OCI-LY3 (cell line): ENCODE measurements at regions not wholly inside any gene's neighbourhood (a gene's known extent, or its start where the extent isn't known, plus 50 kb on each side); places are given as distances from the start of the nearest gene placed in this dataset.
"Not testable (repeated sequence)": the region's sequence is repeated elsewhere in the genome, so short reads cannot be mapped to it uniquely, and the experiment has no call there.

Experiments used
- H2AFZ ChIP-seq: fragments of 200-600, 300-600 bp; shearing (Covaris generic); 2 replicates; pipeline ENCODE4 v1.6.0; 2014; ENCODE audit warnings: antibody characterized with exemption, low read depth, low read length
- H3K27ac ChIP-seq: fragments of 200-600, 300-600 bp; sonication (generic); 2 replicates; pipeline ENCODE4 v1.5.1; 2014; ENCODE audit warnings: mild to moderate bottlenecking, low read length, moderate library complexity, mixed read lengths
- H3K27me3 ChIP-seq: fragments of 200-600, 300-600 bp; sonication (generic); 2 replicates; pipeline ENCODE4 v1.6.1; 2014; ENCODE audit warnings: low read depth, low read length, mixed read lengths
- H3K36me3 ChIP-seq: fragments of 200-600, 300-600 bp; sonication (generic); replicated peaks from 2 replicates; pipeline ENCODE3; 2014; ENCODE audit warnings: low read depth, low read length, mixed read lengths
- H3K4me1 ChIP-seq: fragments of 300-600, 200-600 bp; sonication (generic); 2 replicates; pipeline ENCODE4 v1.6.1; 2014; ENCODE audit warnings: low read length, mixed read lengths
- H3K4me2 ChIP-seq: fragments of 200-600, 300-600 bp; sonication (generic); 2 replicates; pipeline ENCODE4 v1.6.1; 2014; ENCODE audit warnings: low read length, mixed read lengths
- H3K4me3 ChIP-seq: fragments of 300-600, 200-600 bp; sonication (generic); 2 replicates; pipeline ENCODE4 v1.5.1; 2014; ENCODE audit warnings: antibody characterized with exemption, mild to moderate bottlenecking, low read length, moderate library complexity
- H3K79me2 ChIP-seq: fragments of 300-600, 200-600 bp; shearing (Covaris generic); 2 replicates; pipeline ENCODE4 v1.6.1; 2014; ENCODE audit warnings: mild to moderate bottlenecking, low read length, mixed read lengths
- H3K9ac ChIP-seq: fragments of 300-600, 200-600 bp; shearing (Covaris generic); 2 replicates; pipeline ENCODE4 v1.6.0; 2014; ENCODE audit warnings: mild to moderate bottlenecking, low read length, moderate library complexity
- H3K9me3 ChIP-seq: fragments of 200-600, 300-600 bp; shearing (Covaris generic); 2 replicates; pipeline ENCODE4 v1.6.1; 2014; ENCODE audit warnings: low read length, mixed read lengths; ENCODE audit not compliant: insufficient read depth
- H4K20me1 ChIP-seq: fragments of 200-600, 300-600 bp; sonication (generic); 2 replicates; pipeline ENCODE4 v1.6.1; 2016; ENCODE audit warnings: low read length, mixed read lengths; ENCODE audit not compliant: insufficient read depth

- not testable (repeated sequence) for H3K79me2 ChIP-seq, H2AFZ ChIP-seq, H3K4me1 ChIP-seq, H3K36me3 ChIP-seq, H3K27ac ChIP-seq, H3K9ac ChIP-seq, H3K9me3 ChIP-seq, H4K20me1 ChIP-seq, H3K27me3 ChIP-seq, H3K4me2 ChIP-seq, H3K4me3 ChIP-seq
Measured at GRCh38 chr1:243074224-243074623, 180.9 kb downstream of the CEP170 start.

- H3K79me2 ChIP-seq, H4K20me1 ChIP-seq, H3K4me2 ChIP-seq, H2AFZ ChIP-seq, H3K36me3 ChIP-seq, H3K27ac ChIP-seq, H3K27me3 ChIP-seq, H3K9ac ChIP-seq, H3K4me1 ChIP-seq, H3K4me3 ChIP-seq, H3K9me3 ChIP-seq: not testable (repeated sequence)
Measured at GRCh38 chr1:243067056-243067455, 188.0 kb downstream of the CEP170 start.

- H3K9ac ChIP-seq, H3K79me2 ChIP-seq, H3K4me2 ChIP-seq, H4K20me1 ChIP-seq, H2AFZ ChIP-seq, H3K36me3 ChIP-seq, H3K27ac ChIP-seq, H3K4me3 ChIP-seq, H3K4me1 ChIP-seq, H3K27me3 ChIP-seq, H3K9me3 ChIP-seq: not testable (repeated sequence)
Measured at GRCh38 chr1:243061965-243062364, 193.1 kb downstream of the CEP170 start.

GRCh38 chr1:243055510-243055909 is 199.6 kb downstream of the CEP170 start:
- H3K36me3 ChIP-seq, H2AFZ ChIP-seq, H3K4me2 ChIP-seq, H4K20me1 ChIP-seq, H3K79me2 ChIP-seq, H3K4me3 ChIP-seq, H3K27me3 ChIP-seq, H3K27ac ChIP-seq, H3K9me3 ChIP-seq, H3K9ac ChIP-seq, H3K4me1 ChIP-seq: not testable (repeated sequence)

GRCh38 chr1:243055091-243055490 is 200.0 kb downstream of the CEP170 start:
- H3K4me3 ChIP-seq, H3K9me3 ChIP-seq, H3K9ac ChIP-seq, H3K4me2 ChIP-seq, H2AFZ ChIP-seq, H4K20me1 ChIP-seq, H3K79me2 ChIP-seq, H3K36me3 ChIP-seq, H3K27me3 ChIP-seq, H3K27ac ChIP-seq, H3K4me1 ChIP-seq: not testable (repeated sequence)

- not testable (repeated sequence) for H3K27me3 ChIP-seq
Measured at GRCh38 chr1:243054681-243055080, 200.4 kb downstream of the CEP170 start.

GRCh38 chr1:243053048-243053447 is 202.0 kb downstream of the CEP170 start:
- not testable (repeated sequence) for H3K4me1 ChIP-seq, H3K27ac ChIP-seq, H3K79me2 ChIP-seq, H4K20me1 ChIP-seq, H3K36me3 ChIP-seq, H3K9me3 ChIP-seq, H3K27me3 ChIP-seq, H3K4me3 ChIP-seq, H2AFZ ChIP-seq, H3K9ac ChIP-seq, H3K4me2 ChIP-seq

More at GRCh38 chr1:243054681-243055080, 200.4 kb downstream of the CEP170 start:
- not testable (repeated sequence) for H2AFZ ChIP-seq, H3K4me2 ChIP-seq, H3K9me3 ChIP-seq, H3K27ac ChIP-seq, H3K4me1 ChIP-seq, H3K79me2 ChIP-seq, H3K4me3 ChIP-seq, H3K36me3 ChIP-seq, H3K9ac ChIP-seq, H4K20me1 ChIP-seq

- H3K4me2 ChIP-seq, H3K9me3 ChIP-seq, H3K27me3 ChIP-seq, H2AFZ ChIP-seq, H3K4me1 ChIP-seq, H3K4me3 ChIP-seq, H3K27ac ChIP-seq, H4K20me1 ChIP-seq, H3K79me2 ChIP-seq, H3K36me3 ChIP-seq, H3K9ac ChIP-seq: not testable (repeated sequence)
Measured at GRCh38 chr1:243050613-243051012, 204.5 kb downstream of the CEP170 start.

GRCh38 chr1:243049716-243050115 is 205.4 kb downstream of the CEP170 start:
- H3K9ac ChIP-seq, H3K79me2 ChIP-seq, H3K36me3 ChIP-seq, H3K9me3 ChIP-seq, H3K4me2 ChIP-seq, H3K4me3 ChIP-seq, H3K27ac ChIP-seq, H3K27me3 ChIP-seq, H3K4me1 ChIP-seq, H4K20me1 ChIP-seq, H2AFZ ChIP-seq: not testable (repeated sequence)

- H3K4me3 ChIP-seq, H3K9ac ChIP-seq, H3K36me3 ChIP-seq, H3K4me2 ChIP-seq, H2AFZ ChIP-seq, H3K27ac ChIP-seq, H4K20me1 ChIP-seq, H3K27me3 ChIP-seq, H3K9me3 ChIP-seq, H3K79me2 ChIP-seq, H3K4me1 ChIP-seq: not testable (repeated sequence)
Measured at GRCh38 chr1:243021365-243021764, 233.7 kb downstream of the CEP170 start.
